ENCODE measurements at regions not wholly inside any gene's neighbourhood (a gene's known extent, or its start where the extent isn't known, plus 50 kb on each side); places are given as distances from the start of the nearest gene placed in this dataset.
"Not testable (repeated sequence)": the region's sequence is repeated elsewhere in the genome, so short reads cannot be mapped to it uniquely, and the experiment has no call there.

GRCh38 chr5:106080535-106080934, 1590.2 kb downstream of the EFNA5 start:
- no peak for DNase-seq

GRCh38 chr5:106076655-106077054, 1594.1 kb downstream of the EFNA5 start:
- DNase-seq: no peak

- DNase-seq: no peak
Observed at GRCh38 chr5:106072208-106072607, 1598.5 kb downstream of the EFNA5 start.

- DNase-seq: no peak
Observed at GRCh38 chr5:106047341-106047740, 1623.4 kb downstream of the EFNA5 start.

- not testable (repeated sequence) for DNase-seq
Observed at GRCh38 chr5:106032069-106032468, 1638.7 kb downstream of the EFNA5 start.

- DNase-seq: no peak
Observed at GRCh38 chr5:106028314-106028713, 1642.4 kb downstream of the EFNA5 start.

- DNase-seq: no peak
Observed at GRCh38 chr5:106020894-106021293, 1649.8 kb downstream of the EFNA5 start.

GRCh38 chr5:106019261-106019660, 1651.5 kb downstream of the EFNA5 start:
- DNase-seq: no peak

- no peak for DNase-seq
Observed at GRCh38 chr5:106017243-106017857, 1653.4 kb downstream of the EFNA5 start.

GRCh38 chr5:106014262-106014661, 1656.5 kb downstream of the EFNA5 start:
- DNase-seq: no peak

GRCh38 chr5:106006242-106006641, 1664.5 kb downstream of the EFNA5 start:
- DNase-seq: no peak

GRCh38 chr5:105998991-105999390, 1671.7 kb downstream of the EFNA5 start:
- not testable (repeated sequence) for DNase-seq

GRCh38 chr5:105993027-105993426, 1677.7 kb downstream of the EFNA5 start:
- no peak for DNase-seq

GRCh38 chr5:105982526-105982925, 1688.2 kb downstream of the EFNA5 start:
- no peak for DNase-seq

- DNase-seq: no peak
Observed at GRCh38 chr5:105978011-105978410, 1692.7 kb downstream of the EFNA5 start.

GRCh38 chr5:105977163-105977562, 1693.6 kb downstream of the EFNA5 start:
- no peak for DNase-seq

GRCh38 chr5:105970919-105971318, 1699.8 kb downstream of the EFNA5 start:
- no peak for DNase-seq

- DNase-seq: no peak
Observed at GRCh38 chr5:105968981-105969380, 1701.8 kb downstream of the EFNA5 start.

GRCh38 chr5:105963696-105964255, 1707.0 kb downstream of the EFNA5 start:
- no peak for DNase-seq

- DNase-seq: no peak
Observed at GRCh38 chr5:105961572-105961971, 1709.2 kb downstream of the EFNA5 start.

GRCh38 chr5:105956456-105957196, 1714.1 kb downstream of the EFNA5 start:
- DNase-seq: no peak

- DNase-seq: no peak
Observed at GRCh38 chr5:105954341-105954740, 1716.4 kb downstream of the EFNA5 start.

GRCh38 chr5:105953616-105954015, 1717.1 kb downstream of the EFNA5 start:
- DNase-seq: peak; percentile 15

GRCh38 chr5:105952875-105953274, 1717.9 kb downstream of the EFNA5 start:
- peak; percentile 86 for DNase-seq
